Smooth muscle cell (in vitro differentiated cells): ENCODE measurements at regions not wholly inside any gene's neighbourhood (a gene's known extent, or its start where the extent isn't known, plus 50 kb on each side); places are given as distances from the start of the nearest gene placed in this dataset.

ENCODE experiments used
- DNase-seq: peaks from one replicate; lab custom pipeline; 2025; ENCODE audit not compliant: unreplicated experiment; lab: John Stamatoyannopoulos, UW
- H2AFZ ChIP-seq: fragments of 200-600 bp; sonication (generic); 2 replicates; pipeline ENCODE4 v1.6.0; 2016; ENCODE audit warnings: antibody characterized with exemption, low read depth, mild to moderate bottlenecking
- H3F3A ChIP-seq: fragments of 200-600 bp; sonication (generic); 2 replicates; pipeline ENCODE4 v1.6.0; 2017; ENCODE audit warnings: antibody characterized with exemption, low read depth
- H3K27ac ChIP-seq: fragments of 200-600 bp; sonication (generic); 2 replicates; pipeline ENCODE4 v1.5.1; 2016; ENCODE audit warnings: low read depth, mild to moderate bottlenecking
- H3K27me3 ChIP-seq: fragments of 200-600 bp; sonication (generic); 2 replicates; pipeline ENCODE4 v1.6.1; 2016; ENCODE audit warnings: low read depth, mild to moderate bottlenecking
- H3K36me3 ChIP-seq: fragments of 200-600 bp; sonication (generic); 2 replicates; pipeline ENCODE4 v1.5.1; 2016; ENCODE audit warnings: low read depth
- H3K4me1 ChIP-seq: fragments of 200-600 bp; sonication (generic); 2 replicates; pipeline ENCODE4 v1.5.1; 2016; ENCODE audit warnings: low read depth
- H3K4me2 ChIP-seq: fragments of 200-600 bp; sonication (generic); 2 replicates; pipeline ENCODE4 v1.6.0; 2016; ENCODE audit warnings: mild to moderate bottlenecking
- H3K4me3 ChIP-seq: fragments of 200-600 bp; sonication (generic); 2 replicates; pipeline ENCODE4 v1.5.1; 2016; ENCODE audit warnings: mild to moderate bottlenecking
- H3K79me2 ChIP-seq: fragments of 200-600 bp; sonication (generic); 2 replicates; pipeline ENCODE4 v1.6.0; 2016; ENCODE audit warnings: low read depth, mild to moderate bottlenecking
- H3K9ac ChIP-seq: fragments of 200-600 bp; sonication (generic); 2 replicates; pipeline ENCODE4 v1.6.0; 2016; ENCODE audit warnings: low read depth
- H3K9me3 ChIP-seq: fragments of 200-600 bp; sonication (generic); replicated peaks from 2 replicates; pipeline ENCODE4 v1.5.1; 2016; ENCODE audit warnings: low read depth
- H4K20me1 ChIP-seq: fragments of 200-600 bp; sonication (generic); 2 replicates; pipeline ENCODE4 v1.6.0; 2016; ENCODE audit warnings: low read depth
- CTCF ChIP-seq: fragments of 200-600 bp; sonication (generic); IDR thresholded peaks from 2 replicates; pipeline ENCODE4 v1.5.1; 2017; ENCODE audit warnings: borderline replicate concordance, mild to moderate bottlenecking, antibody characterized with exemption; ENCODE audit not compliant: insufficient read depth, poor library complexity, severe bottlenecking
- WGBS: methylation state at CpG from one replicate; pipeline ENCODE4 v1.1.7; 2016; ENCODE audit warnings: low lambda C conversion rate; 5-methylcytosine and 5-hydroxymethylcytosine counted together

- Histone ChIP-seq H4K20me1 (no peaks in the 10 kb centered on the region), H3K27ac (no peak overlapping the region), H2AFZ (no peak overlapping the region), H3K4me3 (no peak overlapping the region), H3K4me1 (no peaks in the 10 kb centered on the region), H3K9ac (no peak overlapping the region), H3K27me3 (no peaks in the 10 kb centered on the region), H3K36me3 (no peaks in the 10 kb centered on the region), H3K9me3 (no peaks in the 10 kb centered on the region), H3F3A (no peaks in the 10 kb centered on the region), H3K4me2 (no peak overlapping the region), H3K79me2 (no peaks in the 10 kb centered on the region)
- TF ChIP-seq CTCF, result no peak
- 68% methylated on average over 3 of the region's 3 CpGs for WGBS
- no peak for DNase-seq
Observed at GRCh38 chr2:217182926-217183325, 323.1 kb upstream of the TNP1 start.

DNA sequence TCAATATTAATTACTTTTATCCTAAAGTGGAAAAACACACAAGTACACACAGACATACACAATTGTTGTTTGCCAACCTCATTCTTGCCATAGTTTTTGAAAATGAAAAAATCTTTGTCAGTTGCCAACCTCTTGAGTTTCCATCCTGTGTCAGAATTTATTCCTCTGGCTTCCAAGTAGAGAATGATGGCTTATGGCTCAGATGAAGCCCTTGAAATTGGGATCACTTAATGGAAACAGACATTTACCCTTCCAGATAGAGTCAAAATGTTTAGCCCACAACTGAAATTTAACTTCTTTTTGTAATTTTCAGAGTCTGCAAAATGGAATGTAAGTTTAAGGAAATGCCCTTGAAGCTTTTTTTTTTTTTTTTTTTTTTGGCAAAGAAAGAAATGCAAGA lies 321.6 kb upstream of the TNP1 start:
- TF ChIP-seq CTCF, result no peak
- Histone ChIP-seq H3K36me3 (no peaks in the 10 kb centered on the region), H3K4me3 (no peak overlapping the region), H3K9ac (no peak overlapping the region), H3K4me1 (no peaks in the 10 kb centered on the region), H3F3A (no peaks in the 10 kb centered on the region), H3K27ac (no peak overlapping the region), H3K4me2 (no peak overlapping the region), H3K79me2 (no peaks in the 10 kb centered on the region), H4K20me1 (no peaks in the 10 kb centered on the region), H3K27me3 (no peaks in the 10 kb centered on the region), H2AFZ (no peak overlapping the region), H3K9me3 (no peaks in the 10 kb centered on the region)
- DNase-seq, result no peak

GRCh38 chr2:217179854-217180253 lies 320.0 kb upstream of the TNP1 start:
- no peak overlapping the region for H2AFZ ChIP-seq
- 75% methylated on average over 2 of the region's 2 CpGs for WGBS
- H3K36me3 ChIP-seq, result no peaks in the 10 kb centered on the region
- no peaks in the 10 kb centered on the region for H3F3A ChIP-seq
- no peak for DNase-seq
- no peaks in the 10 kb centered on the region for H4K20me1 ChIP-seq
- H3K4me1 ChIP-seq, result no peaks in the 10 kb centered on the region
- no peak overlapping the region for H3K4me3 ChIP-seq
- H3K4me2 ChIP-seq, result no peak overlapping the region
- TF ChIP-seq CTCF, result no peak
- no peaks in the 10 kb centered on the region for H3K79me2 ChIP-seq
- no peak overlapping the region for H3K27ac ChIP-seq
- H3K9ac ChIP-seq, result no peak overlapping the region
- no peaks in the 10 kb centered on the region for H3K9me3 ChIP-seq
- no peaks in the 10 kb centered on the region for H3K27me3 ChIP-seq

GRCh38 chr2:217178341-217178740 lies 318.5 kb upstream of the TNP1 start:
- no peak overlapping the region for H3K4me3 ChIP-seq
- no peak for DNase-seq
- no peaks in the 10 kb centered on the region for H3K9me3 ChIP-seq
- no peaks in the 10 kb centered on the region for H3K79me2 ChIP-seq
- TF ChIP-seq CTCF, result no peak
- H3K27me3 ChIP-seq, result no peaks in the 10 kb centered on the region
- H3K4me2 ChIP-seq, result no peak overlapping the region
- H3K4me1 ChIP-seq, result no peaks in the 10 kb centered on the region
- no peaks in the 10 kb centered on the region for H3K36me3 ChIP-seq
- no peaks in the 10 kb centered on the region for H3F3A ChIP-seq
- no peak overlapping the region for H3K9ac ChIP-seq
- H2AFZ ChIP-seq, result no peak overlapping the region
- H4K20me1 ChIP-seq, result no peaks in the 10 kb centered on the region
- no peak overlapping the region for H3K27ac ChIP-seq
